MM.1S (cell line): ENCODE measurements at regions not wholly inside any gene's neighbourhood (a gene's known extent, or its start where the extent isn't known, plus 50 kb on each side); places are given as distances from the start of the nearest gene placed in this dataset.

Experiments
- DNase-seq: peaks from one replicate; pipeline ENCODE4 v3.0.0-alpha.2; 2015
- H2AFZ ChIP-seq: fragments of 300-600 bp; sonication (generic); 2 replicates; pipeline ENCODE4 v1.6.0; 2016; ENCODE audit warnings: antibody characterized with exemption, low read length
- H3F3A ChIP-seq: fragments of 300-600 bp; sonication (generic); 2 replicates; pipeline ENCODE4 v1.6.1; 2016; ENCODE audit warnings: mild to moderate bottlenecking, antibody characterized with exemption, low read length, moderate library complexity, mixed read lengths; ENCODE audit not compliant: insufficient read depth
- H3K27ac ChIP-seq: fragments of 300-600 bp; sonication (generic); 2 replicates; pipeline ENCODE4 v1.5.1; 2016; ENCODE audit warnings: mild to moderate bottlenecking, low read length
- H3K27me3 ChIP-seq: fragments of 300-600 bp; sonication (generic); replicated peaks from 2 replicates; pipeline ENCODE4 v1.6.0; 2016; ENCODE audit warnings: low read length; ENCODE audit not compliant: insufficient read depth
- H3K36me3 ChIP-seq: fragments of 300-600 bp; sonication (generic); replicated peaks from 2 replicates; pipeline ENCODE4 v1.6.1; 2016; ENCODE audit warnings: mild to moderate bottlenecking, low read length, mixed read lengths; ENCODE audit not compliant: insufficient read depth
- H3K4me1 ChIP-seq: fragments of 300-600 bp; sonication (generic); 2 replicates; pipeline ENCODE4 v1.6.1; 2016; ENCODE audit warnings: low read length, mixed read lengths
- H3K4me2 ChIP-seq: fragments of 300-600 bp; sonication (generic); 2 replicates; pipeline ENCODE4 v1.6.0; 2016; ENCODE audit warnings: low read depth, low read length
- H3K4me3 ChIP-seq: fragments of 300-600 bp; sonication (generic); 2 replicates; pipeline ENCODE4 v1.5.1; 2016; ENCODE audit warnings: low read length, mixed read lengths
- H3K79me2 ChIP-seq: fragments of 300-600 bp; sonication (generic); 2 replicates; pipeline ENCODE4 v1.6.1; 2016; ENCODE audit warnings: mixed run types, low read length, mixed read lengths
- H3K9ac ChIP-seq: fragments of 300-600 bp; sonication (generic); 2 replicates; pipeline ENCODE4 v1.6.1; 2016; ENCODE audit warnings: low read length, mixed read lengths
- H3K9me2 ChIP-seq: fragments of 300-600 bp; sonication (generic); replicated peaks from 2 replicates; pipeline ENCODE4 v1.6.1; 2016; ENCODE audit warnings: mild to moderate bottlenecking, low read length, mixed read lengths; ENCODE audit not compliant: insufficient read depth
- H3K9me3 ChIP-seq: fragments of 300-600 bp; sonication (generic); replicated peaks from 2 replicates; pipeline ENCODE4 v1.6.1; 2016; ENCODE audit warnings: mild to moderate bottlenecking, low read length, mixed read lengths; ENCODE audit not compliant: insufficient read depth
- H4K20me1 ChIP-seq: fragments of 300-600 bp; sonication (generic); 2 replicates; pipeline ENCODE4 v1.6.1; 2016; ENCODE audit warnings: mild to moderate bottlenecking, low read length, moderate library complexity, mixed read lengths; ENCODE audit not compliant: insufficient read depth
- CTCF ChIP-seq: fragments of 300-600 bp; sonication (generic); IDR thresholded peaks from 2 replicates; pipeline ENCODE4 v1.5.1; 2016; ENCODE audit warnings: antibody characterized with exemption, low read length, mixed read lengths
- EZH2 ChIP-seq: fragments of 300-600 bp; sonication (generic); optimal IDR thresholded peaks from 2 replicates; pipeline ENCODE3; 2017; ENCODE audit warnings: low read depth, mild to moderate bottlenecking, antibody characterized with exemption, low read length, mixed read lengths
- EZH2phosphoT487 ChIP-seq: fragments of 300-600 bp; sonication (generic); IDR thresholded peaks from 2 replicates; pipeline ENCODE4 v1.6.1; 2018; ENCODE audit warnings: antibody characterized with exemption, low read length

- no peak for DNase-seq
- no peaks in the 10 kb centered on the region for H3K9me3 ChIP-seq
- no peak overlapping the region for H3K4me3 ChIP-seq
- no peak overlapping the region for H3K4me2 ChIP-seq
- no peak overlapping the region for H3K27ac ChIP-seq
- H3K9ac ChIP-seq: no peak overlapping the region
- H3K9me2 ChIP-seq: no peaks in the 10 kb centered on the region
- no peaks in the 10 kb centered on the region for H3K4me1 ChIP-seq
- H3F3A ChIP-seq: no peaks in the 10 kb centered on the region
- no peak overlapping the region for H2AFZ ChIP-seq
- TF ChIP-seq EZH2 (no peak), EZH2phosphoT487 (no peak), CTCF (no peak)
- no peaks in the 10 kb centered on the region for H3K36me3 ChIP-seq
- H3K27me3 ChIP-seq: no peaks in the 10 kb centered on the region
- no peaks in the 10 kb centered on the region for H4K20me1 ChIP-seq
- H3K79me2 ChIP-seq: no peaks in the 10 kb centered on the region
Measured at GRCh38 chr6:23994013-23994412, 132.0 kb upstream of the NRSN1 start.

GRCh38 chr6:24004062-24004461 lies 122.0 kb upstream of the NRSN1 start:
- Histone ChIP-seq H2AFZ (no peak overlapping the region), H3K79me2 (no peaks in the 10 kb centered on the region), H3K4me3 (no peak overlapping the region), H3F3A (no peaks in the 10 kb centered on the region), H3K9ac (no peak overlapping the region), H4K20me1 (no peaks in the 10 kb centered on the region), H3K36me3 (no peaks in the 10 kb centered on the region), H3K4me2 (no peak overlapping the region), H3K27me3 (no peaks in the 10 kb centered on the region), H3K27ac (no peak overlapping the region), H3K9me2 (no peaks in the 10 kb centered on the region), H3K4me1 (no peaks in the 10 kb centered on the region), H3K9me3 (no peaks in the 10 kb centered on the region)
- no peak for TF ChIP-seq EZH2
- TF ChIP-seq EZH2phosphoT487: no peak
- no peak for TF ChIP-seq CTCF
- no peak for DNase-seq

- Histone ChIP-seq H3K4me1 (no peaks in the 10 kb centered on the region), H3K36me3 (no peaks in the 10 kb centered on the region), H3K9me2 (no peaks in the 10 kb centered on the region), H4K20me1 (no peaks in the 10 kb centered on the region), H2AFZ (no peak overlapping the region), H3K9ac (no peak overlapping the region), H3K4me3 (no peak overlapping the region), H3K9me3 (no peaks in the 10 kb centered on the region), H3F3A (no peaks in the 10 kb centered on the region), H3K27ac (no peak overlapping the region), H3K79me2 (no peaks in the 10 kb centered on the region), H3K4me2 (no peak overlapping the region), H3K27me3 (no peaks in the 10 kb centered on the region)
- no peak for TF ChIP-seq EZH2
- DNase-seq: no peak
Measured at GRCh38 chr6:24004659-24005058, 121.4 kb upstream of the NRSN1 start.

GRCh38 chr6:24006254-24006653 lies 119.8 kb upstream of the NRSN1 start:
- Histone ChIP-seq H3K4me2 (no peak overlapping the region), H3K9me3 (no peaks in the 10 kb centered on the region), H3K27me3 (no peaks in the 10 kb centered on the region), H3K36me3 (no peaks in the 10 kb centered on the region), H3K27ac (no peak overlapping the region), H3K4me3 (no peak overlapping the region), H4K20me1 (no peaks in the 10 kb centered on the region), H3K9ac (no peak overlapping the region), H2AFZ (no peak overlapping the region), H3F3A (no peaks in the 10 kb centered on the region), H3K4me1 (no peaks in the 10 kb centered on the region), H3K9me2 (no peaks in the 10 kb centered on the region), H3K79me2 (no peaks in the 10 kb centered on the region)
- no peak for TF ChIP-seq EZH2phosphoT487
- TF ChIP-seq EZH2: no peak
- no peak for TF ChIP-seq CTCF
- no peak for DNase-seq
